Brain microvascular endothelial cell (primary cell): ENCODE measurements at regions not wholly inside any gene's neighbourhood (a gene's known extent, or its start where the extent isn't known, plus 50 kb on each side); places are given as distances from the start of the nearest gene placed in this dataset.

ENCODE experiments used
- DNase-seq: peaks from one replicate; pipeline ENCODE4 v3.0.0-alpha.2; 2020
- H3K27ac ChIP-seq: fragments of 250-450 bp; sonication (Bioruptor Pico); 2 replicates; pipeline ENCODE4 v1.5.1; 2020; ENCODE audit warnings: mild to moderate bottlenecking, moderate library complexity
- H3K27me3 ChIP-seq: fragments of 250-450 bp; sonication (Bioruptor Pico); replicated peaks from 2 replicates; pipeline ENCODE4 v1.5.1; 2020; ENCODE audit warnings: mild to moderate bottlenecking
- H3K36me3 ChIP-seq: fragments of 250-450 bp; sonication (Bioruptor Pico); replicated peaks from 2 replicates; pipeline ENCODE4 v1.5.1; 2020; ENCODE audit warnings: mild to moderate bottlenecking
- H3K4me3 ChIP-seq: 2 replicates; pipeline ENCODE4 v1.5.1; 2011; ENCODE audit warnings: low read depth, mild to moderate bottlenecking, control low read depth, low read length, moderate library complexity
- in situ Hi-C: cut with HindIII; loops from 2 replicates; pipeline ENCODE4 v1.10.0; 2017; ENCODE audit warnings: low sequenced_read_pairs, low pct_ligation_motif_present
- TF ChIP-seq, protein P1 (sequence below): IDR thresholded peaks from 2 replicates; pipeline ENCODE4 v1.5.1; 2011; ENCODE audit warnings: low read depth, mild to moderate bottlenecking, moderate library complexity, low read length, control low read depth, inconsistent platforms; ENCODE audit errors: missing control alignments

DNA sequence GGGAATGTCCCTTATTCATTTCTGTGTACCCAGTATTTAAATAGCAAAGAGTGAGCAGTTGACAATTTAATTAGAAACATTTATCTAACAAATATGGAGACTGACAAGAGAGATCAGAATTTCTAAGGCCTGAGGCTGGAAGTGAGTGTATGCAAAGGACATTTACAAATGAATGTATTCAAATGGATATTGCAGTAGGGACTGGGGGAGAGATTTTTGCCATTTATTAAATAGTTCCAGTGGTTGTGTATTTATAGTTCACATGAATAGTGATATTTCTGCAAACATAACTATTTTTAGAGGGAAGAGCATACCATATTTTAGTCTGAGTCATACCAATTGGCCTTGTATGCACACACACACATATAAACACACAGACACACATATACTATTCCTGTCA is 592.4 kb downstream of the GLUD2 start:
- Histone ChIP-seq H3K27ac (no peak overlapping the region), H3K36me3 (no peaks in the 10 kb centered on the region), H3K4me3 (no peak overlapping the region), H3K27me3 (no peaks in the 10 kb centered on the region)
- TF ChIP-seq, protein P1, sequence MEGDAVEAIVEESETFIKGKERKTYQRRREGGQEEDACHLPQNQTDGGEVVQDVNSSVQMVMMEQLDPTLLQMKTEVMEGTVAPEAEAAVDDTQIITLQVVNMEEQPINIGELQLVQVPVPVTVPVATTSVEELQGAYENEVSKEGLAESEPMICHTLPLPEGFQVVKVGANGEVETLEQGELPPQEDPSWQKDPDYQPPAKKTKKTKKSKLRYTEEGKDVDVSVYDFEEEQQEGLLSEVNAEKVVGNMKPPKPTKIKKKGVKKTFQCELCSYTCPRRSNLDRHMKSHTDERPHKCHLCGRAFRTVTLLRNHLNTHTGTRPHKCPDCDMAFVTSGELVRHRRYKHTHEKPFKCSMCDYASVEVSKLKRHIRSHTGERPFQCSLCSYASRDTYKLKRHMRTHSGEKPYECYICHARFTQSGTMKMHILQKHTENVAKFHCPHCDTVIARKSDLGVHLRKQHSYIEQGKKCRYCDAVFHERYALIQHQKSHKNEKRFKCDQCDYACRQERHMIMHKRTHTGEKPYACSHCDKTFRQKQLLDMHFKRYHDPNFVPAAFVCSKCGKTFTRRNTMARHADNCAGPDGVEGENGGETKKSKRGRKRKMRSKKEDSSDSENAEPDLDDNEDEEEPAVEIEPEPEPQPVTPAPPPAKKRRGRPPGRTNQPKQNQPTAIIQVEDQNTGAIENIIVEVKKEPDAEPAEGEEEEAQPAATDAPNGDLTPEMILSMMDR: no peak
- in situ Hi-C loops: no loop called here
- no peak for DNase-seq

DNA sequence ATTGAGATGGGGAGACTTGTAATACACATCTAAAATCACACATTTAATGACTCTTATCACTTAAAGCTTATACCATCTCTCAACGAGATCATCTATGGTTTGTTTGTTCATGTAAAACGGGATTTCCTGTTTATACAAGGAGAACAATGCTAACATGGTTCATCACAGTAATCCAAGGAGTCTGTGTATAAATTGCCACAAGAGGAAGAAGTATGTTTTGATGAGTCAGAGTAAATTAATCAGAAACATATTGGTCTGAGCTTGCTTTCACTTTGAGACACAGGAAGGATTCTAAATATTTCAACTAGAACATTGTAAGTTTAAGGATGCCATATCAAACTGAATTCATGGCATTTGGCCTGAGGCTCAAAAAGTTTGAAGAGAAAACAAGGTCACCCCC is 594.1 kb downstream of the GLUD2 start:
- H3K36me3 ChIP-seq: no peaks in the 10 kb centered on the region
- in situ Hi-C loops: no loop called here
- no peak overlapping the region for H3K4me3 ChIP-seq
- DNase-seq: no peak
- H3K27me3 ChIP-seq: no peaks in the 10 kb centered on the region
- TF ChIP-seq, protein P1: no peak
- peak overlapping the region; percentile 6 for H3K27ac ChIP-seq

GRCh38 chrX:121642415-121642814 is 595.0 kb downstream of the GLUD2 start:
- no peaks in the 10 kb centered on the region for H3K36me3 ChIP-seq
- no peaks in the 10 kb centered on the region for H3K27me3 ChIP-seq
- in situ Hi-C loops: no loop called here
- H3K4me3 ChIP-seq: no peak overlapping the region
- no peak overlapping the region for H3K27ac ChIP-seq
- TF ChIP-seq, protein P1: no peak
- DNase-seq: no peak

GRCh38 chrX:121649417-121649816 is 602.0 kb downstream of the GLUD2 start:
- Histone ChIP-seq H3K27me3 (no peaks in the 10 kb centered on the region), H3K36me3 (no peaks in the 10 kb centered on the region), H3K4me3 (no peak overlapping the region), H3K27ac (no peak overlapping the region)
- TF ChIP-seq, protein P1: no peak
- in situ Hi-C loops: no loop called here
- DNase-seq: no peak

- no peak overlapping the region for H3K27ac ChIP-seq
- DNase-seq: no peak
- TF ChIP-seq, protein P1: no peak
- in situ Hi-C loops: no loop called here
- no peaks in the 10 kb centered on the region for H3K27me3 ChIP-seq
- H3K4me3 ChIP-seq: no peak overlapping the region
- no peaks in the 10 kb centered on the region for H3K36me3 ChIP-seq
These were observed 607.9 kb downstream of the GLUD2 start for GRCh38 chrX:121655276-121655675.

DNA sequence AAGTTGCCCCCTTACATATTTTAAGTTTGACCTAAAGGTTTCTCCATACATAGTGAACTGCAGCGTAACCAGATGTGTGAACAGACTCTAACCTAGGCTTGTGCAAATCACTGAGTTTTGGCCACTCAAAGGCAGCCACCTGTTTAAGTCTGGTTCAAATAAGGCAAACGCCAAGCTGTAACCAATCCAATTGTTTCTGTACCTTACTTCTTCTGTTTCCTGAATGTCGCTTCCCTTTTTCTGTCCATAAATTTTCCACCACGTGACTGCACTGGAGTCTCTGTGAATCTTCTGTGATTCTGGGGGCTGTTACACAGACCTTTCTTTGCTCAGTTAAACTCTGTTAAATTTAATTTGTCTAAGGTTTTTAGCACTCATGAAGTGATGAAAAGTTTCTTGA is 618.8 kb downstream of the GLUD2 start:
- DNase-seq: no peak
- Histone ChIP-seq H3K36me3 (no peaks in the 10 kb centered on the region), H3K27me3 (no peaks in the 10 kb centered on the region), H3K4me3 (no peak overlapping the region), H3K27ac (no peak overlapping the region)
- in situ Hi-C loops: no loop called here
- TF ChIP-seq, protein P1: no peak
